ENCODE measurements at regions not wholly inside any gene's neighbourhood (a gene's known extent, or its start where the extent isn't known, plus 50 kb on each side); places are given as distances from the start of the nearest gene placed in this dataset.

- TF ChIP-seq EZH2phosphoT487 (IDR thresholded peaks at IDR 0.05; ENCODE audit: insufficient read depth, low read depth) (no peak), EZH2 (IDR thresholded peaks at IDR 0.05; ENCODE audit: insufficient read depth, poor library complexity, severe bottlenecking) (no peak)
Measured at GRCh38 chr1:57881639-57882038, 457.8 kb upstream of the DAB1 start.
